SK-N-SH (cell line): ENCODE measurements at regions not wholly inside any gene's neighbourhood (a gene's known extent, or its start where the extent isn't known, plus 50 kb on each side); places are given as distances from the start of the nearest gene placed in this dataset.

Source experiments
- CTCF ChIA-PET: fragments of 300-600, 350-600 bp; formaldehyde crosslinking; extraction: SDS; loops from one replicate; lab custom pipeline; 2021; lab: Yijun Ruan, JAX
- POLR2A ChIA-PET: fragments of 350-600 bp; sonication (Branson Sonifier 250); formaldehyde crosslinking; extraction: SDS; loops from one replicate; lab custom pipeline; 2020; ENCODE audit warnings: antibody characterized with exemption, inconsistent platforms; lab: Yijun Ruan, JAX
- DNase-seq: peaks from one replicate; pipeline ENCODE4 v3.0.0; 2012
- H2AFZ ChIP-seq: fragments of 200-600 bp; sonication (generic); 2 replicates; pipeline ENCODE4 v1.8.1; 2016; ENCODE audit warnings: antibody characterized with exemption, mild to moderate bottlenecking, low read depth
- H3F3A ChIP-seq: fragments of 200-600 bp; sonication (generic); replicated peaks from 2 replicates; pipeline ENCODE3; 2016; ENCODE audit warnings: antibody characterized with exemption, mild to moderate bottlenecking; ENCODE audit not compliant: insufficient read depth
- H3K27ac ChIP-seq, 2 experiments: fragments of 200-500 bp in 1 of 2; fragments of 200-600 bp in 1 of 2; sonication (Bioruptor generic) in 1 of 2; sonication (generic), shearing (Covaris generic) in 1 of 2; 2 replicates each; pipeline versions ENCODE4 v1.5.1 to v1.6.1; 2014 to 2016; ENCODE audit warnings: low read depth in 2 of 2, inconsistent platforms in 1 of 2, low read length in 1 of 2, mild to moderate bottlenecking in 1 of 2, mixed read lengths in 1 of 2
- H3K27me3 ChIP-seq: fragments of 200-600 bp; sonication (generic), shearing (Covaris generic); 2 replicates; pipeline ENCODE4 v1.6.1; 2016; ENCODE audit warnings: mixed run types; ENCODE audit not compliant: insufficient read depth
- H3K36me3 ChIP-seq, 2 experiments: fragments of 200-500 bp in 1 of 2; fragments of 200-600 bp in 1 of 2; sonication (Bioruptor generic) in 1 of 2; sonication (generic) in 1 of 2; replicated peaks in 1 of 2; 2 replicates each; pipeline versions ENCODE3 to v1.5.1; 2014 to 2016; ENCODE audit warnings: low read length in 1 of 2, mild to moderate bottlenecking in 1 of 2; ENCODE audit not compliant: insufficient read depth in 2 of 2, control insufficient read depth in 1 of 2
- H3K4me1 ChIP-seq, 2 experiments: fragments of 200-500 bp in 1 of 2; fragments of 200-600 bp in 1 of 2; sonication (Bioruptor generic) in 1 of 2; sonication (generic), shearing (Covaris generic) in 1 of 2; 2 replicates each; pipeline versions ENCODE4 v1.5.1 to v1.6.1; 2014 to 2016; ENCODE audit warnings: low read depth in 1 of 2, low read length in 1 of 2, mixed run types in 1 of 2; ENCODE audit not compliant: insufficient read depth in 2 of 2, control insufficient read depth in 1 of 2
- H3K4me2 ChIP-seq: fragments of 200-600 bp; sonication (generic), shearing (Covaris generic); 2 replicates; pipeline ENCODE4 v1.6.1; 2017; ENCODE audit warnings: mixed run types
- H3K4me3 ChIP-seq, 2 experiments: fragments of 200-500 bp in 1 of 2; fragments of 200-600 bp in 1 of 2; sonication (Bioruptor generic) in 1 of 2; sonication (generic), shearing (Covaris generic) in 1 of 2; 2 replicates each; pipeline versions ENCODE4 v1.5.1 to v1.8.1; 2014 to 2016; ENCODE audit warnings: low read depth in 2 of 2, inconsistent platforms in 1 of 2, low read length in 1 of 2, mild to moderate bottlenecking in 1 of 2, mixed read lengths in 1 of 2, moderate library complexity in 1 of 2
- H3K79me2 ChIP-seq: fragments of 200-600 bp; sonication (generic); 2 replicates; pipeline ENCODE4 v1.8.1; 2017; ENCODE audit warnings: mild to moderate bottlenecking; ENCODE audit not compliant: insufficient read depth
- H3K9ac ChIP-seq: fragments of 200-600 bp; sonication (generic); 2 replicates; pipeline ENCODE4 v1.6.1; 2017; ENCODE audit warnings: mixed run types
- H3K9me2 ChIP-seq: fragments of 200-600 bp; sonication (generic); 2 replicates; pipeline ENCODE4 v1.6.1; 2017; ENCODE audit warnings: mixed run types
- H3K9me3 ChIP-seq: fragments of 200-600 bp; sonication (generic); 2 replicates; pipeline ENCODE4 v1.6.1; 2017; ENCODE audit warnings: mixed run types, mild to moderate bottlenecking, moderate library complexity
- H4K20me1 ChIP-seq: fragments of 200-600 bp; sonication (generic); 2 replicates; pipeline ENCODE4 v1.6.1; 2017; ENCODE audit warnings: mild to moderate bottlenecking, mixed run types; ENCODE audit not compliant: insufficient read depth
- ELF1 ChIP-seq: IDR thresholded peaks from 2 replicates; pipeline ENCODE4 v1.4.0; 2012
- EZH2phosphoT487 ChIP-seq: fragments of 200-600 bp; sonication (generic); IDR thresholded peaks from 2 replicates; pipeline ENCODE4 v1.6.1; 2017; ENCODE audit warnings: low read depth, mixed run types, mild to moderate bottlenecking, antibody characterized with exemption, moderate library complexity, borderline replicate concordance
- FOXM1 ChIP-seq: IDR thresholded peaks from 2 replicates; pipeline ENCODE4 v1.4.0; 2012; ENCODE audit warnings: low read depth, mild to moderate bottlenecking
- GATA2 ChIP-seq: sonication (generic); formaldehyde crosslinking; IDR thresholded peaks from 2 replicates; pipeline ENCODE4 v1.5.0; 2020; ENCODE audit warnings: mild to moderate bottlenecking, missing genetic modification reagents
- IRF3 ChIP-seq: fragments of 150-350 bp; IDR thresholded peaks from 2 replicates; pipeline ENCODE4 v1.6.1; 2016; ENCODE audit warnings: mild to moderate bottlenecking, low read depth, low read length
- JUND ChIP-seq: IDR thresholded peaks from 2 replicates; pipeline ENCODE4 v1.4.0; 2012
- POLR2AphosphoS5 ChIP-seq: IDR thresholded peaks from 2 replicates; pipeline ENCODE4 v1.6.1; 2012; ENCODE audit warnings: low read depth, low read length
- RAD21 ChIP-seq: IDR thresholded peaks from 2 replicates; pipeline ENCODE4 v1.6.1; 2012; ENCODE audit warnings: mild to moderate bottlenecking, low read length
- REST ChIP-seq: IDR thresholded peaks from 2 replicates; pipeline ENCODE4 v1.6.1; 2012; ENCODE audit warnings: mild to moderate bottlenecking, low read depth, low read length, moderate library complexity
- RFX5 ChIP-seq: IDR thresholded peaks from 2 replicates; pipeline ENCODE4 v1.6.1; 2012; ENCODE audit warnings: mild to moderate bottlenecking, improper control_type of control experiment, low read length
- SMC3 ChIP-seq: IDR thresholded peaks from 2 replicates; pipeline ENCODE4 v1.6.1; 2012; ENCODE audit warnings: low read depth, low read length, improper control_type of control experiment
- WGBS: methylation state at CpG from one replicate; pipeline ENCODE4 v1.1.6; 2017; ENCODE audit warnings: low lambda C conversion rate; 5-methylcytosine and 5-hydroxymethylcytosine counted together
- TF ChIP-seq, protein P1 (sequence below): IDR thresholded peaks from 2 replicates; pipeline ENCODE4; 2012
- TF ChIP-seq, protein P2 (sequence below): fragments of 200-600 bp; sonication (generic); IDR thresholded peaks from 2 replicates; pipeline ENCODE4 v1.6.1; 2017; ENCODE audit warnings: antibody characterized with exemption, mild to moderate bottlenecking, moderate library complexity
- TF ChIP-seq, protein P3 (sequence below): fragments of 150-350 bp; IDR thresholded peaks from 2 replicates; pipeline ENCODE4 v1.6.1; 2017; ENCODE audit warnings: antibody characterized with exemption, low read length, low read depth, borderline replicate concordance
- TF ChIP-seq, protein P4 (sequence below): IDR thresholded peaks from 2 replicates; pipeline ENCODE4 v1.4.0; 2012; ENCODE audit warnings: low read depth, borderline replicate concordance

DNA sequence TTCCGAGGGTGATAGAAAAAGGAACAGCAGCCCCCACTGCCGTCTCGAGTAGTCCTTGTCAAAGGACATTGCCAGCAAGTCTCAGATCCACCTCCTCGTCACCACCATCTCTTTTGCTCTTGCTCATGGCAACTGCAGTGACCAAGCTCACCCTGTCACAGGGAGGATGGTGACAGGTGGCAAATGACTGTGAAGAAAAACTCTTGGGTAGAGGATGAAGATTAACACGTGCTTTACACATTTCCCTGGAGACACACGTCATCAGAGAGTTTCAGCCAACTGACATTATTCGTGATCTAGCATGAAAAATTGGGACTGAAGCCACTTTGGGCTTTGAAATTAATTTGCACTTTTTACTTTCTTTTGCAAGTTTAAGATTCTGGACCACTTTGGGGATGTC is 174.3 kb downstream of the EBLN2 start:
- no peaks in the 10 kb centered on the region for H3K9me2 ChIP-seq
- no peaks in the 10 kb centered on the region for H4K20me1 ChIP-seq
- H3K27me3 ChIP-seq: no peaks in the 10 kb centered on the region
- 62% methylated on average over 7 of the region's 7 CpGs for WGBS
- no peak overlapping the region for H3K27ac ChIP-seq
- no peaks in the 10 kb centered on the region for H3K9me3 ChIP-seq
- CTCF ChIA-PET: no interaction called here
- no peaks in the 10 kb centered on the region for H3K79me2 ChIP-seq
- H3K36me3 ChIP-seq: no peaks in the 10 kb centered on the region
- H3K4me2 ChIP-seq: no peak overlapping the region
- no peaks in the 10 kb centered on the region for H3F3A ChIP-seq
- TF ChIP-seq RFX5 (no peak), ELF1 (no peak), SMC3 (no peak), JUND (no peak), IRF3 (no peak), POLR2AphosphoS5 (no peak), RAD21 (no peak), GATA2 (CRISPR knock-in tag) (no peak), EZH2phosphoT487 (no peak), REST (no peak), FOXM1 (no peak)
- TF ChIP-seq, protein P1, sequence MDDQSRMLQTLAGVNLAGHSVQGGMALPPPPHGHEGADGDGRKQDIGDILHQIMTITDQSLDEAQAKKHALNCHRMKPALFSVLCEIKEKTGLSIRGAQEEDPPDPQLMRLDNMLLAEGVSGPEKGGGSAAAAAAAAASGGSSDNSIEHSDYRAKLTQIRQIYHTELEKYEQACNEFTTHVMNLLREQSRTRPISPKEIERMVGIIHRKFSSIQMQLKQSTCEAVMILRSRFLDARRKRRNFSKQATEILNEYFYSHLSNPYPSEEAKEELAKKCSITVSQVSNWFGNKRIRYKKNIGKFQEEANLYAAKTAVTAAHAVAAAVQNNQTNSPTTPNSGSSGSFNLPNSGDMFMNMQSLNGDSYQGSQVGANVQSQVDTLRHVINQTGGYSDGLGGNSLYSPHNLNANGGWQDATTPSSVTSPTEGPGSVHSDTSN: no peak
- TF ChIP-seq, protein P2, sequence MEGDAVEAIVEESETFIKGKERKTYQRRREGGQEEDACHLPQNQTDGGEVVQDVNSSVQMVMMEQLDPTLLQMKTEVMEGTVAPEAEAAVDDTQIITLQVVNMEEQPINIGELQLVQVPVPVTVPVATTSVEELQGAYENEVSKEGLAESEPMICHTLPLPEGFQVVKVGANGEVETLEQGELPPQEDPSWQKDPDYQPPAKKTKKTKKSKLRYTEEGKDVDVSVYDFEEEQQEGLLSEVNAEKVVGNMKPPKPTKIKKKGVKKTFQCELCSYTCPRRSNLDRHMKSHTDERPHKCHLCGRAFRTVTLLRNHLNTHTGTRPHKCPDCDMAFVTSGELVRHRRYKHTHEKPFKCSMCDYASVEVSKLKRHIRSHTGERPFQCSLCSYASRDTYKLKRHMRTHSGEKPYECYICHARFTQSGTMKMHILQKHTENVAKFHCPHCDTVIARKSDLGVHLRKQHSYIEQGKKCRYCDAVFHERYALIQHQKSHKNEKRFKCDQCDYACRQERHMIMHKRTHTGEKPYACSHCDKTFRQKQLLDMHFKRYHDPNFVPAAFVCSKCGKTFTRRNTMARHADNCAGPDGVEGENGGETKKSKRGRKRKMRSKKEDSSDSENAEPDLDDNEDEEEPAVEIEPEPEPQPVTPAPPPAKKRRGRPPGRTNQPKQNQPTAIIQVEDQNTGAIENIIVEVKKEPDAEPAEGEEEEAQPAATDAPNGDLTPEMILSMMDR: no peak
- TF ChIP-seq, protein P3, sequence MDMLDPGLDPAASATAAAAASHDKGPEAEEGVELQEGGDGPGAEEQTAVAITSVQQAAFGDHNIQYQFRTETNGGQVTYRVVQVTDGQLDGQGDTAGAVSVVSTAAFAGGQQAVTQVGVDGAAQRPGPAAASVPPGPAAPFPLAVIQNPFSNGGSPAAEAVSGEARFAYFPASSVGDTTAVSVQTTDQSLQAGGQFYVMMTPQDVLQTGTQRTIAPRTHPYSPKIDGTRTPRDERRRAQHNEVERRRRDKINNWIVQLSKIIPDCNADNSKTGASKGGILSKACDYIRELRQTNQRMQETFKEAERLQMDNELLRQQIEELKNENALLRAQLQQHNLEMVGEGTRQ: no peak
- TF ChIP-seq, protein P4, sequence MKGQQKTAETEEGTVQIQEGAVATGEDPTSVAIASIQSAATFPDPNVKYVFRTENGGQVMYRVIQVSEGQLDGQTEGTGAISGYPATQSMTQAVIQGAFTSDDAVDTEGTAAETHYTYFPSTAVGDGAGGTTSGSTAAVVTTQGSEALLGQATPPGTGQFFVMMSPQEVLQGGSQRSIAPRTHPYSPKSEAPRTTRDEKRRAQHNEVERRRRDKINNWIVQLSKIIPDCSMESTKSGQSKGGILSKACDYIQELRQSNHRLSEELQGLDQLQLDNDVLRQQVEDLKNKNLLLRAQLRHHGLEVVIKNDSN: no peak
- POLR2A ChIA-PET: no interaction called here
- DNase-seq: no peak
- H3K4me3 ChIP-seq: no peak overlapping the region
- no peak overlapping the region for H3K9ac ChIP-seq
- no peak overlapping the region for H2AFZ ChIP-seq
- H3K4me1 ChIP-seq: no peaks in the 10 kb centered on the region
